Mesenchymal stem cell (in vitro differentiated cells and primary cell): ENCODE measurements at regions not wholly inside any gene's neighbourhood (a gene's known extent, or its start where the extent isn't known, plus 50 kb on each side); places are given as distances from the start of the nearest gene placed in this dataset.
A peak's percentile ranks its signal among the peaks of the same experiment; 100 is the strongest.

Experiments
- DNase-seq: peaks from one replicate; pipeline ENCODE4 v3.0.0-alpha.2; 2013
- H2AFZ ChIP-seq: one replicate; pipeline ENCODE4 v1.6.1; 2013; ENCODE audit warnings: low read depth, mild to moderate bottlenecking, control low read depth, inconsistent platforms, low read length, moderate library complexity
- H2AK5ac ChIP-seq: 2 replicates; pipeline ENCODE4 v1.6.1; 2013; ENCODE audit warnings: low read length, moderate library complexity, mild to moderate bottlenecking, inconsistent platforms; ENCODE audit not compliant: severe bottlenecking
- H2BK120ac ChIP-seq: one replicate; pipeline ENCODE4 v1.6.1; 2013; ENCODE audit warnings: low read depth, mild to moderate bottlenecking, inconsistent platforms, low read length, moderate library complexity
- H2BK12ac ChIP-seq, 2 experiments: one replicate each; pipeline ENCODE4 v1.6.1; 2013; ENCODE audit warnings: inconsistent platforms in 2 of 2, low read length in 2 of 2, mild to moderate bottlenecking in 2 of 2, moderate library complexity in 2 of 2, control low read depth in 1 of 2
- H2BK15ac ChIP-seq: one replicate; pipeline ENCODE4 v1.6.1; 2013; ENCODE audit warnings: mild to moderate bottlenecking, low read depth, inconsistent platforms; ENCODE audit not compliant: poor library complexity, severe bottlenecking
- H2BK5ac ChIP-seq: 2 replicates; pipeline ENCODE4 v1.6.1; 2013; ENCODE audit warnings: low read depth, mild to moderate bottlenecking, low read length, control low read depth, inconsistent platforms; ENCODE audit not compliant: poor library complexity, severe bottlenecking
- H3K14ac ChIP-seq, 2 experiments: one replicate each; pipeline ENCODE4 v1.6.1; 2013; ENCODE audit warnings: inconsistent platforms in 2 of 2, low read length in 2 of 2, control low read depth in 1 of 2, mild to moderate bottlenecking in 1 of 2, moderate library complexity in 1 of 2
- H3K18ac ChIP-seq, 2 experiments: one replicate each; pipeline ENCODE4 v1.6.1; 2013; ENCODE audit warnings: inconsistent platforms in 2 of 2, low read length in 2 of 2, control low read depth in 1 of 2, low read depth in 1 of 2, mild to moderate bottlenecking in 1 of 2
- H3K23ac ChIP-seq, 2 experiments: one replicate each; pipeline ENCODE4 v1.6.1; 2013; ENCODE audit warnings: inconsistent platforms in 2 of 2, low read length in 2 of 2, mild to moderate bottlenecking in 2 of 2, moderate library complexity in 2 of 2, control low read depth in 1 of 2
- H3K27ac ChIP-seq: 2 replicates; pipeline ENCODE4 v1.5.1; 2013; ENCODE audit warnings: mild to moderate bottlenecking, moderate library complexity, low read length, control low read depth, inconsistent platforms; ENCODE audit not compliant: poor library complexity, severe bottlenecking
- H3K27me3 ChIP-seq, 2 experiments: 2 replicates each; pipeline versions ENCODE4 v1.6.1 to v1.7.0; 2013; ENCODE audit warnings: low read length in 2 of 2, mild to moderate bottlenecking in 2 of 2, moderate library complexity in 2 of 2, control low read depth in 1 of 2, inconsistent platforms in 1 of 2; ENCODE audit not compliant: control insufficient read depth in 1 of 2, insufficient read depth in 1 of 2
- H3K36me3 ChIP-seq, 2 experiments: 2 replicates each; pipeline versions ENCODE4 v1.6.1 to v1.7.0; 2013; ENCODE audit warnings: low read length in 2 of 2, control low read depth in 1 of 2, inconsistent platforms in 1 of 2, low read depth in 1 of 2, mild to moderate bottlenecking in 1 of 2; ENCODE audit not compliant: insufficient read depth in 2 of 2, control insufficient read depth in 1 of 2
- H3K4ac ChIP-seq, 2 experiments: one replicate each; pipeline ENCODE4 v1.6.1; 2013; ENCODE audit warnings: inconsistent platforms in 2 of 2, low read length in 2 of 2, mild to moderate bottlenecking in 2 of 2, moderate library complexity in 2 of 2, control low read depth in 1 of 2, low read depth in 1 of 2
- H3K4me1 ChIP-seq: 2 replicates; pipeline ENCODE4 v1.6.1; 2013; ENCODE audit warnings: low read depth, low read length, control low read depth; ENCODE audit not compliant: control insufficient read depth, insufficient read depth
- H3K4me2 ChIP-seq: 2 replicates; pipeline ENCODE4 v1.6.1; 2013; ENCODE audit warnings: low read length, mild to moderate bottlenecking, inconsistent platforms; ENCODE audit not compliant: poor library complexity, severe bottlenecking
- H3K4me3 ChIP-seq, 2 experiments: 2 replicates each; pipeline versions ENCODE4 v1.5.1 to v1.7.0; 2013; ENCODE audit warnings: low read length in 2 of 2, mild to moderate bottlenecking in 2 of 2, control low read depth in 1 of 2, low read depth in 1 of 2; ENCODE audit not compliant: insufficient read depth in 1 of 2
- H3K79me1 ChIP-seq: replicated peaks from 2 replicates; pipeline ENCODE4 v1.6.1; 2013; ENCODE audit warnings: mild to moderate bottlenecking, control low read depth, low read length, inconsistent platforms; ENCODE audit not compliant: poor library complexity, severe bottlenecking
- H3K9ac ChIP-seq: 2 replicates; pipeline ENCODE4 v1.7.0; 2013; ENCODE audit warnings: mild to moderate bottlenecking, low read length, moderate library complexity
- H3K9me3 ChIP-seq: 2 replicates; pipeline ENCODE4 v1.7.0; 2013; ENCODE audit warnings: mild to moderate bottlenecking, low read length; ENCODE audit not compliant: control insufficient read depth
- H4K8ac ChIP-seq: one replicate; pipeline ENCODE4 v1.6.1; 2013; ENCODE audit warnings: inconsistent platforms, mild to moderate bottlenecking, low read length, moderate library complexity
- H4K91ac ChIP-seq: one replicate; pipeline ENCODE4 v1.6.1; 2013; ENCODE audit warnings: mild to moderate bottlenecking, low read length, inconsistent platforms
- WGBS: methylation state at CpG from one replicate; pipeline ENCODE4 v1.1.7; 2013; ENCODE audit warnings: mixed read lengths; 5-methylcytosine and 5-hydroxymethylcytosine counted together

DNA sequence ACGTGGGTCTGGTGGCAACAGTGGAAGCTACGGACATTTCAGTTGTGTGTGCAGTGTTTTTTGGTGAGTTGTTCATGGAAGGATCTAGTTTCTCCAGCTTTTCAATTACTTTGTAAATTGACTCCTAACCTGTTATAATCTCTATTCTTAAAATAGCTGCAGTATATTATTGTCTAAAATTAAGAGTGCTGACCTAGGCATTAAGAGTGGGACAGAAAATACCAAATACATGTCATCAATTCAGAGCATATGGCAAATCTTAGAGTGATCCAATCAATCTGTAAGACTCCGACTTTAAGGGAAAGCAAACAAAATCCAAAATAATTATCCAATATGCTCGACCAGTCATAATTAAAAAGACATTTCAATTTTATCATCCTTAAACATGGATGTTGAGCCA lies 338.1 kb upstream of the PCDH9 start:
- Histone ChIP-seq H3K79me1 (no peaks in the 10 kb centered on the region), H3K27ac (no peak overlapping the region), H3K18ac (no peak overlapping the region), H2BK12ac (no peak overlapping the region), H4K8ac (no peak overlapping the region), H2BK120ac (no peak overlapping the region), H3K14ac (no peak overlapping the region), H3K23ac (no peak overlapping the region), H2BK5ac (no peak overlapping the region), H2AK5ac (no peak overlapping the region), H3K4ac (no peak overlapping the region), H2AFZ (no peak overlapping the region), H4K91ac (no peak overlapping the region), H3K9ac (no peak overlapping the region), H3K27me3 (no peaks in the 10 kb centered on the region), H3K4me1 (no peaks in the 10 kb centered on the region), H3K9me3 (peaks cover 6% of the 10 kb centered on the region), H3K36me3 (no peaks in the 10 kb centered on the region), H2BK15ac (no peak overlapping the region), H3K4me3 (no peak overlapping the region), H3K4me2 (no peak overlapping the region)
- DNase-seq = no peak
- 92% methylated on average over 4 of the region's 4 CpGs for WGBS

DNA sequence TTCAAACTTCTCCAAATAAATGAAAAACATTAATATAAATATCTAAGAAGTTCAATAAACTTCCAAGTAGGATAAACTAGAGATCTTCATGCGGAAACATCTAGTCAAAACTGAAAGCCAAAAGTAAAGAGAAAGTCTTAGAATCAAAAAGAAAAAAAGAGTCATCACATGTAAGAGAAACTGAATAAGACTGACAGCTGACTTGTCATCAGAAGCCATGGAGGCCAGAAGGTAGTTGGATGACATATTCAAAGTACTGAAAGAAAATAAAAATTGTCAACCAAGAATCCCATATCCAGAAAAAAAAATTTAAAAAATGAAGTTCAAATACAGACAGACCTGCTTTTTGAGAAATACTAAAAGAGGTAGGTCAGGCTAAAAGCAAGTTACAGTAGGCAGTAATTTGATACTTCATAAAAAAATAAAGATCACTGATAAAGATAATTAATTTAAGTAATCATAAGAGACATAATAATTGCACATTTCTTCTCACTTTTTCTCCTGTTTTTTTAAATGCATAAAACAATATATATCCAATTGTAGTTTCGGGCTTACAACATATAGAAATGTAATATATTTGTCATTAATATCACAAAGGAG lies 327.6 kb upstream of the PCDH9 start:
- Histone ChIP-seq H3K4me3 (no peak overlapping the region), H3K18ac (no peak overlapping the region), H3K9ac (no peak overlapping the region), H4K8ac (no peak overlapping the region), H3K14ac (no peak overlapping the region), H3K23ac (no peak overlapping the region), H2BK5ac (no peak overlapping the region), H3K4me2 (no peak overlapping the region), H3K4me1 (no peaks in the 10 kb centered on the region), H3K27me3 (no peaks in the 10 kb centered on the region), H4K91ac (no peak overlapping the region), H2AFZ (no peak overlapping the region), H2BK15ac (no peak overlapping the region), H3K4ac (no peak overlapping the region), H2BK120ac (no peak overlapping the region), H3K9me3 (peaks cover 31% of the 10 kb centered on the region), H2AK5ac (no peak overlapping the region), H3K79me1 (no peaks in the 10 kb centered on the region), H3K27ac (no peak overlapping the region), H2BK12ac (no peak overlapping the region), H3K36me3 (no peaks in the 10 kb centered on the region)
- no CpG with 5 or more reads among the region's 2 CpGs for WGBS
- DNase-seq = peak; percentile 17

- Histone ChIP-seq H3K9ac (no peak overlapping the region), H3K18ac (no peak overlapping the region), H2BK15ac (no peak overlapping the region), H2AK5ac (no peak overlapping the region), H3K79me1 (no peaks in the 10 kb centered on the region), H2BK5ac (no peak overlapping the region), H3K27me3 (no peaks in the 10 kb centered on the region), H3K14ac (no peak overlapping the region), H3K27ac (no peak overlapping the region), H2BK120ac (no peak overlapping the region), H4K8ac (no peak overlapping the region), H3K36me3 (no peaks in the 10 kb centered on the region), H3K4ac (no peak overlapping the region), H2BK12ac (no peak overlapping the region), H3K4me3 (no peak overlapping the region), H2AFZ (no peak overlapping the region), H3K9me3 (peaks cover 31% of the 10 kb centered on the region), H3K4me2 (no peak overlapping the region), H4K91ac (no peak overlapping the region), H3K23ac (no peak overlapping the region), H3K4me1 (no peaks in the 10 kb centered on the region)
- WGBS = no CpG with 5 or more reads among the region's 1 CpG
- no peak for DNase-seq
Measured at GRCh38 chr13:67557118-67557517, 327.0 kb upstream of the PCDH9 start.

- H2AK5ac ChIP-seq = no peak overlapping the region
- H3K27ac ChIP-seq = no peak overlapping the region
- no peak overlapping the region for H4K8ac ChIP-seq
- no peaks in the 10 kb centered on the region for H3K79me1 ChIP-seq
- peak; percentile 13 for DNase-seq
- H2BK5ac ChIP-seq = no peak overlapping the region
- H3K27me3 ChIP-seq = no peaks in the 10 kb centered on the region
- H3K9ac ChIP-seq = no peak overlapping the region
- H3K9me3 ChIP-seq = peaks cover 31% of the 10 kb centered on the region
- no peak overlapping the region for H2BK15ac ChIP-seq
- H2BK12ac ChIP-seq = no peak overlapping the region
- H3K4me1 ChIP-seq = no peaks in the 10 kb centered on the region
- no peak overlapping the region for H4K91ac ChIP-seq
- H2BK120ac ChIP-seq = no peak overlapping the region
- H3K36me3 ChIP-seq = no peaks in the 10 kb centered on the region
- no peak overlapping the region for H3K18ac ChIP-seq
- no peak overlapping the region for H3K23ac ChIP-seq
- H3K4me2 ChIP-seq = no peak overlapping the region
- no peak overlapping the region for H3K4me3 ChIP-seq
- no peak overlapping the region for H3K4ac ChIP-seq
- H3K14ac ChIP-seq = no peak overlapping the region
- H2AFZ ChIP-seq = no peak overlapping the region
- 73% methylated on average over 5 of the region's 6 CpGs for WGBS
Measured at GRCh38 chr13:67554746-67555452, 324.8 kb upstream of the PCDH9 start.
